ENCODE measurements at regions not wholly inside any gene's neighbourhood (a gene's known extent, or its start where the extent isn't known, plus 50 kb on each side); places are given as distances from the start of the nearest gene placed in this dataset.

- intact Hi-C loops (cut with DNase I; ENCODE audit: low total_unique reads) = no loop called here
- WGBS, 5 donors = 81 to 89% (median 82%) methylated on average over 7 of the region's 7 CpGs
- no peak for TF ChIP-seq CTCF (IDR thresholded peaks at IDR 0.05 in 8 of 11, conservative IDR thresholded peaks at IDR 0.05 in 3 of 11)
- no peak for TF ChIP-seq POLR2A (IDR thresholded peaks at IDR 0.05)
- no peak for TF ChIP-seq POLR2AphosphoS5 (IDR thresholded peaks at IDR 0.05)
- no peaks in the 10 kb centered on the region for H3K36me3 ChIP-seq
- DNase-seq = no peak
- H3K4me1 ChIP-seq = peaks cover 0 to 19% (median 11%) of the 10 kb centered on the region in 6 donors
- H3K27me3 ChIP-seq (replicated peaks in 1 of 7) = peaks cover 0 to 41% (median 13%) of the 10 kb centered on the region in 7 donors
- H3K9me3 ChIP-seq = no peaks in the 10 kb centered on the region
- H3K27ac ChIP-seq = peak overlapping the region in 1 of 8 donors; percentile 85
- no peak overlapping the region for H3K4me3 ChIP-seq
Measured at GRCh38 chr10:26621243-26621888, 76.1 kb upstream of the PDSS1 start.

- DNase-seq = peak; percentile 90
- peaks cover 0 to 41% (median 13%) of the 10 kb centered on the region in 7 donors for H3K27me3 ChIP-seq (replicated peaks in 1 of 7)
- 10 to 20% (median 12%) methylated on average over 36 to 47 of the region's 47 CpGs for WGBS, 5 donors
- H3K36me3 ChIP-seq = no peaks in the 10 kb centered on the region
- H3K9me3 ChIP-seq = no peaks in the 10 kb centered on the region
- H3K4me3 ChIP-seq = peak overlapping the region in 7 of 8 donors; percentile 2 to 68 (median 34)
- peak overlapping the region in 6 of 8 donors; percentile 35 to 86 (median 74) for H3K27ac ChIP-seq
- no peak for TF ChIP-seq CTCF (IDR thresholded peaks at IDR 0.05 in 8 of 11, conservative IDR thresholded peaks at IDR 0.05 in 3 of 11)
- TF ChIP-seq POLR2AphosphoS5 (IDR thresholded peaks at IDR 0.05) = peak in 1 of 3 donors; percentile 38
- intact Hi-C loops (cut with DNase I; ENCODE audit: low total_unique reads) = no loop called here
- H3K4me1 ChIP-seq = peaks cover 0 to 19% (median 11%) of the 10 kb centered on the region in 6 donors
Measured at GRCh38 chr10:26621889-26622711, 75.4 kb upstream of the PDSS1 start.

GRCh38 chr10:26622891-26623290, 74.6 kb upstream of the PDSS1 start:
- H3K4me3 ChIP-seq = peak overlapping the region in 3 of 8 donors; percentile 23 to 68 (median 47)
- H3K4me1 ChIP-seq = peaks cover 0 to 19% (median 11%) of the 10 kb centered on the region in 6 donors
- TF ChIP-seq CTCF (IDR thresholded peaks at IDR 0.05 in 8 of 11, conservative IDR thresholded peaks at IDR 0.05 in 3 of 11) = no peak
- no peak for TF ChIP-seq POLR2AphosphoS5 (IDR thresholded peaks at IDR 0.05)
- TF ChIP-seq POLR2A (IDR thresholded peaks at IDR 0.05) = no peak
- no peak for DNase-seq
- H3K27me3 ChIP-seq (replicated peaks in 1 of 7) = peaks cover 0 to 41% (median 13%) of the 10 kb centered on the region in 7 donors
- H3K36me3 ChIP-seq = no peaks in the 10 kb centered on the region
- H3K9me3 ChIP-seq = no peaks in the 10 kb centered on the region
- intact Hi-C loops (cut with DNase I; ENCODE audit: low total_unique reads) = no loop called here
- 83 to 91% (median 87%) methylated on average over 7 of the region's 7 CpGs for WGBS, 5 donors
- H3K27ac ChIP-seq = peak overlapping the region in 3 of 8 donors; percentile 64 to 86 (median 85)

GRCh38 chr10:26624006-26624405, 73.5 kb upstream of the PDSS1 start:
- 68 to 82% (median 70%) methylated on average over 3 of the region's 3 CpGs for WGBS, 5 donors
- DNase-seq = no peak
- Histone ChIP-seq H3K9me3 (no peaks in the 10 kb centered on the region), H3K27me3 (replicated peaks in 1 of 7) (peaks cover 0 to 41% (median 13%) of the 10 kb centered on the region in 7 donors), H3K27ac (no peak overlapping the region), H3K36me3 (no peaks in the 10 kb centered on the region), H3K4me3 (no peak overlapping the region), H3K4me1 (peaks cover 0 to 19% (median 11%) of the 10 kb centered on the region in 6 donors)
- intact Hi-C loops (cut with DNase I; ENCODE audit: low total_unique reads) = no loop called here
- TF ChIP-seq CTCF (IDR thresholded peaks at IDR 0.05 in 8 of 11, conservative IDR thresholded peaks at IDR 0.05 in 3 of 11) = no peak
- no peak for TF ChIP-seq POLR2AphosphoS5 (IDR thresholded peaks at IDR 0.05)
- TF ChIP-seq POLR2A (IDR thresholded peaks at IDR 0.05) = no peak

All from spleen (tissue), 11 donors.